GM21528 (cell line): ENCODE measurements at regions not wholly inside any gene's neighbourhood (a gene's known extent, or its start where the extent isn't known, plus 50 kb on each side); places are given as distances from the start of the nearest gene placed in this dataset.
A peak's percentile ranks its signal among the peaks of the same experiment; 100 is the strongest.
"Not testable (repeated sequence)": the region's sequence is repeated elsewhere in the genome, so short reads cannot be mapped to it uniquely, and the experiment has no call there.

ENCODE experiments used
- ATAC-seq: cut with Tn5 transposase; IDR thresholded peaks from one replicate; pipeline ENCODE4 v1.9.1; 2021; ENCODE audit warnings: mild to moderate bottlenecking, moderate library complexity; ENCODE audit not compliant: unreplicated experiment, low FRiP score

DNA sequence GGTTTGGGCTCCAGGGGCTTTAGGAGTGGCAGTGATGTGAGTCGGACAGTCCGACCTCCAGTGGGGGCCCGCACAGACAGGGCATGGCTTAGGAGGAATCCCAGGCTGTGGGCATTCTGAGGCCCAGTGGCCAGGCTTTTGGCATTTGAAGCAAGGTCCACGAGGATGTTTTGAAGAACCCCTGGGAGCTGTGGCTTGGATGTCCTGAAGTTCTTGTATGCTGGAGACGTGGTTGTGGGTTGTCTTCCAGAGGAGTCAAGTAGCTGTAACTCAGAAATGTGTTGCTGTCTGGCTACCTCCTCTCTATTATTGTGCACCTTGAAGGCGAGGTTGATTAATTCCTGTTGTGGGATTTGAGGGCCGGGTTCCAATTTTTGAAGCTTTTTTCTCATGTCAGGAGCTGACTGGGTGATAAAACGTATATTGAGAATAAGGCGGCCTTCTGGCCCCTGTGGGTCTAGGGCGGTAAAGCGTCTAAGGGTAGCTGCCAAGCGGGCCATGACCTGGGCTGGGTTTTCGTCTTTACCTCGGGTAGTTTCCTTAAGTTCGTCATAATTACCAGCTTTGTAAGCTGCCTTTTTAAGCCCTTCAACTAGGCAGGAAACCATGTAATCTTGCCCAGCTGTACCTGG lies 67.3 kb upstream of the EZR start:
- ATAC-seq: not testable (repeated sequence)

DNA sequence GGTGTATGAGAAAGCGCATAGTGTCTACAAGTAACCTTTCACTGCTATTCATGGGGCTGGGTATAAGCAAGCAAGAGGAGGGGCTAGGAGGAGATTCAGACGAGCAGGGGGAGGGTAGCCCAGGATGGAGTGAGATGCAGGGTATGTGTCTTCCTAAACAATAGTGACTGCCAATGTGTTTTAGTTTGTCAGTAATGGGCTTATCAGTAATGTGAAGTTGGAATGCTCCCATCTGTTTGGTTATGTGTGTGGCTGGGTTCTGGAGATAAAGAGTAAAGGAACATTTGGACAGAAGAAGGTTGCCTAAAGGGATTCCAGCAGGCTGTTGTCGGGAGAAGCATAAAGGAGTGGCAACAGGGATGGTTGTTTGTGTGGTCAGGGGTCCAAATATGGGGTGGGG lies 62.7 kb upstream of the EZR start:
- not testable (repeated sequence) for ATAC-seq

- not testable (repeated sequence) for ATAC-seq
Observed at GRCh38 chr6:158881276-158881675, 62.1 kb upstream of the EZR start.

- ATAC-seq: no peak
Observed at GRCh38 chr6:158879180-158879579, 60.0 kb upstream of the EZR start.

- ATAC-seq: no peak
Observed at GRCh38 chr6:158877716-158878115, 58.5 kb upstream of the EZR start.

GRCh38 chr6:158876886-158877285 lies 57.7 kb upstream of the EZR start:
- ATAC-seq: no peak

DNA sequence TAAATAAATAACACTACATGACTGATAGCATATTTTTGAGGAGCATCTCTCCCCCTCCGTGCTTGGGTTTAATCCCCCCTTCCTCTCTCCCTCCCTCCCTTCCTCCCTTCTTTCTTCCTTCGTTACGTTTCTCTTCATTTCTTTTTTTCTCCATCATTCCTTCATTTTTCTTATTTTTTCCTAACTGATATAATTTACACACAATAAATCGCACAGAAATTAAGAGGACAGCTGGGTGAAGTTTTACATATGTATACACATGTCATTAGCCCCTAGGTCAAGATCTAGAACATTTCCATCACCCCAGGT lies 51.4 kb upstream of the EZR start:
- no peak for ATAC-seq

DNA sequence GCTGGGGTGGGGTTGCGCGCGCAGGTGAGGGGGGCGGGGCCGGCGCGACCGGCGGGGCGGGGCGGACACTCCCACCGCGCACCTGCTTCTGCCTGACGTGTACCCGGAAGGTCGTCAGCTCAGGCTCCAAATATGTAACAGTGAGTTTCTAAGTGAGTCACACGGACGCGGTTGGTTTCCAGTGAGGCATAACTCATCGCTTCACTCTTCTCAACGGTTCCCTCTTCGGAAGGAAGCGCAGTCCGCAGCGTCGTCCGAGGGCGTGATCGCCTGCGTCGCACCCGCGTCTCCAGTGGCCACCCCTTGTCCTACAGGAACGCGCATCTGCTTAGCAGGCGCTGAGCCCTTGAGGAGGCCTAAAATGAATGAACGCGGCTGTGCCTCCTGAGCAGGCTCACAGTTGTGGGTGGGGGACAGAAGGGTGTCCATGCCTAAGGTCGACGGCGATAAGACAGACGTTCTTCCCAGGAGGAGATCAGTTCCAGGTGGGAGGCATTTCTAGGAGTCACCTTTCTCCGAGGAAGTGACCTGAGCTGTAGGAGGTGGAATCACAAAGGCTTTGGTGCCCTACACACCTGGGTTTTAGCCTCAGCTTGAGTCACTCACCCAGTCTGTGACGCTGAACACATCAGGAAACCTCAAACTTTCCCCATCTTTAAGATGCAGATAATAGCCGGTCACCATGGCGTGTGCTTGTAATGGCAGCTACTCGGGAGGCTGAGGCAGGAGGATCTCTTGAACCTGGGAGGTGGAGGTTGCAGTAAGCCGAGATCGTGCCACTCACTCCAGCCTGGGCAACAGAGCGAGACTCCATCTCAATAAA lies 50.9 kb upstream of the EZR start:
- peak; percentile 98 for ATAC-seq

DNA sequence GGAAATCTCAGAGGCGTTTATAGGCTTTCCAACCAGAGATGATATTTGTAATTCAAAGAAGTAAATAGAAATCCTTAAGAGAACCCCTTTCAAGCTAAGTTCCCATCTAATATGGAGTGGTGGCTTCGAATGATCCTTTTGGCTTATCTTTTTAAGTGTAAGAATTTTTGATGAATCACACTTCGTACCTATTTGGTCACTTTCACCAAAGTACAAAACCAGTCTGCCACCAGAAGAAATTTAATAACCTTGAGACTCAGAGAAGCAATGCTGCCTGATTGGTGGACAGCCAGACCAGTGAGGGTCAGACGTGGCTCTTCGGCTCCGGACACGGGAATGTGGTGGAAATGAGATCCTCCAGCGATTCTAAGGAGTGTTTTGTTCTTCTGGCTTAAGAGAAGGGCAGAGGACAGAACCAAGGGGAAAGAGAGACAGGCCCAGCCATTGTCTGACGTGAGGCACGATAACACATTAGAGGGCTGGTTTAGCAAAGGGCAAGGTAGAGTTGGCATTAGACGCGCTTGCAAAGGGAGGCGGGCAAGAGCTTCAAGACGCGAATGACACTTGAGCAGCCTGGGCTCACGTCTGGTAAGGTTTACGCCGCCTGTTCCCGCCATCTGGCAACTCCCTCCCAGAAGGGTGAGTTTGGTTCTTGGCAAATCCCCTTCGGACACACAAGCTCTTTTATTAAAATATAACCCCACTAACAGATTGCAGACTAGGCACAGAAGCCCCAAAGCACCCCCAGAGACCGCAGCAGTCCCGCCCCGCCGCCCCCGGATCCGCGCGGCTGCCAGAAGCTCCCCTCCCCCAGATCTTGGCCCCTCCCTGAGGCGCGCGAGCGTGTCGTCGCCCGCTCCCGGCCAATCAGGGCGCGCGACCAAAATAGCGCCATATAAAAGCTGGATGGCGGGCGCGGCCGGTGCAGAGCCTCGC lies 50.0 kb upstream of the EZR start:
- ATAC-seq: no peak
